Astrocyte (in vitro differentiated cells and primary cell): ENCODE measurements at regions not wholly inside any gene's neighbourhood (a gene's known extent, or its start where the extent isn't known, plus 50 kb on each side); places are given as distances from the start of the nearest gene placed in this dataset.
"Not testable (repeated sequence)": the region's sequence is repeated elsewhere in the genome, so short reads cannot be mapped to it uniquely, and the experiment has no call there.

Experiments used
- DNase-seq: peaks from one replicate; pipeline ENCODE4 v3.0.0-alpha.2; 2010; ENCODE audit warnings: low read depth
- FAIRE-seq: peaks from 2 replicates; lab custom pipeline; 2011; peaks lifted over from hg19 to GRCh38; lab: Jason Lieb, UNC
- H2AFZ ChIP-seq: 2 replicates; pipeline ENCODE4 v1.6.0; 2012; ENCODE audit warnings: low read depth, low read length, inconsistent platforms
- H3K27ac ChIP-seq: 2 replicates; pipeline ENCODE4 v1.5.1; 2011; ENCODE audit warnings: low read depth, low read length, inconsistent platforms
- H3K27me3 ChIP-seq: 2 replicates; pipeline ENCODE4 v1.6.0; 2011; ENCODE audit warnings: low read length, inconsistent platforms; ENCODE audit not compliant: insufficient read depth
- H3K36me3 ChIP-seq: 2 replicates; pipeline ENCODE4 v1.5.1; 2011; ENCODE audit warnings: low read length, inconsistent platforms; ENCODE audit not compliant: insufficient read depth
- H3K4me1 ChIP-seq: 2 replicates; pipeline ENCODE4 v1.5.1; 2011; ENCODE audit warnings: low read length, inconsistent platforms; ENCODE audit not compliant: insufficient read depth
- H3K4me2 ChIP-seq: 2 replicates; pipeline ENCODE4 v1.6.0; 2012; ENCODE audit warnings: low read length, inconsistent platforms
- H3K4me3 ChIP-seq: 2 replicates; pipeline ENCODE4 v1.5.1; 2011; ENCODE audit warnings: low read depth, mild to moderate bottlenecking, low read length, inconsistent platforms; ENCODE audit not compliant: insufficient read depth
- H3K79me2 ChIP-seq: 2 replicates; pipeline ENCODE4 v1.6.0; 2012; ENCODE audit warnings: mild to moderate bottlenecking, low read length, inconsistent platforms; ENCODE audit not compliant: insufficient read depth
- H3K9ac ChIP-seq: 2 replicates; pipeline ENCODE4 v1.6.0; 2012; ENCODE audit warnings: mild to moderate bottlenecking, low read length, inconsistent platforms
- H3K9me3 ChIP-seq: 2 replicates; pipeline ENCODE4 v1.5.1; 2012; ENCODE audit warnings: low read depth, mild to moderate bottlenecking, low read length, inconsistent platforms; ENCODE audit not compliant: insufficient read depth
- H4K20me1 ChIP-seq: 2 replicates; pipeline ENCODE4 v1.6.0; 2012; ENCODE audit warnings: low read length, inconsistent platforms; ENCODE audit not compliant: insufficient read depth
- H3K27ac Mint-ChIP-seq: one replicate; pipeline ENCODE4 v1.8.0; 2021; ENCODE audit warnings: mild to moderate bottlenecking, mixed read lengths; ENCODE audit not compliant: unreplicated experiment
- H3K27me3 Mint-ChIP-seq: one replicate; pipeline ENCODE4 v1.8.0; 2021; ENCODE audit warnings: low read depth, mixed read lengths; ENCODE audit not compliant: unreplicated experiment
- H3K36me3 Mint-ChIP-seq: one replicate; pipeline ENCODE4 v1.8.0; 2021; ENCODE audit warnings: low read depth, mixed read lengths; ENCODE audit not compliant: unreplicated experiment
- H3K4me1 Mint-ChIP-seq: one replicate; pipeline ENCODE4 v1.8.0; 2021; ENCODE audit warnings: low read depth, mixed read lengths; ENCODE audit not compliant: unreplicated experiment
- H3K4me3 Mint-ChIP-seq: one replicate; pipeline ENCODE4 v1.8.0; 2021; ENCODE audit warnings: mild to moderate bottlenecking, moderate library complexity, mixed read lengths; ENCODE audit not compliant: unreplicated experiment
- H3K9me3 Mint-ChIP-seq: one replicate; pipeline ENCODE4 v1.8.0; 2021; ENCODE audit warnings: mild to moderate bottlenecking, mixed read lengths; ENCODE audit not compliant: unreplicated experiment
- EZH2 ChIP-seq: IDR thresholded peaks from 2 replicates; pipeline ENCODE4 v1.6.1; 2012; ENCODE audit warnings: mild to moderate bottlenecking, low read length, inconsistent platforms; ENCODE audit not compliant: insufficient read depth
- TF ChIP-seq, protein P1 (sequence below): IDR thresholded peaks from 2 replicates; pipeline ENCODE4 v1.5.1; 2011; ENCODE audit warnings: low read depth, mild to moderate bottlenecking, inconsistent platforms, low read length, moderate library complexity; ENCODE audit not compliant: insufficient read depth

DNA sequence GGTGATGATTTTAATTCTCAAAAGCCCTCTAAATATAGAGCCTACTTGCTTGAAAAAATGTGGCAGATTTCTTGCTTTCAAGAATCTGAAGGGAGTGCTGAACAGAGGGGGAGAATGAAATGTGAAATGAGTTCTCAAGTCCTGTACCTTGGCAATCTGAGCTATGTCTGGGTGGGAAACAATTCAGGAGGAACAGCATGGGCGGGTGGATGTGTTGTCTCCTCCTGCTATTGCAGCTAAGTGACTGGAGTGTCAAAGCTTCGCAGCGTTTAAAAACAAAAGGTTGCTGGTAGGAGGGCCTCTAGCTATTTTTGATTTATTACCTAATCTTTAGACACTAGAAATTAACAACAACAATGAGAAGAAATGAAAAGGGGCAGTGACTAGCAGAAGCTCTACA, 102.5 kb upstream of the ARG1 start:
- no peak overlapping the region for H3K27ac ChIP-seq
- H3K36me3 ChIP-seq: no peaks in the 10 kb centered on the region
- H3K27me3 ChIP-seq: no peaks in the 10 kb centered on the region
- no peaks in the 10 kb centered on the region for H3K9me3 ChIP-seq
- no peak overlapping the region for H3K4me3 ChIP-seq
- Mint-ChIP-seq H3K4me1 (no peaks in the 10 kb centered on the region), H3K36me3 (peaks cover 2% of the 10 kb centered on the region), H3K4me3 (no peak overlapping the region), H3K27ac (no peak overlapping the region), H3K27me3 (no peaks in the 10 kb centered on the region), H3K9me3 (peaks cover 2% of the 10 kb centered on the region)
- no peaks in the 10 kb centered on the region for H3K79me2 ChIP-seq
- H3K4me1 ChIP-seq: no peaks in the 10 kb centered on the region
- DNase-seq (no peak), FAIRE-seq (no peak)
- H4K20me1 ChIP-seq: no peaks in the 10 kb centered on the region
- H3K4me2 ChIP-seq: no peak overlapping the region
- no peak overlapping the region for H3K9ac ChIP-seq
- TF ChIP-seq EZH2: no peak
- TF ChIP-seq, protein P1, sequence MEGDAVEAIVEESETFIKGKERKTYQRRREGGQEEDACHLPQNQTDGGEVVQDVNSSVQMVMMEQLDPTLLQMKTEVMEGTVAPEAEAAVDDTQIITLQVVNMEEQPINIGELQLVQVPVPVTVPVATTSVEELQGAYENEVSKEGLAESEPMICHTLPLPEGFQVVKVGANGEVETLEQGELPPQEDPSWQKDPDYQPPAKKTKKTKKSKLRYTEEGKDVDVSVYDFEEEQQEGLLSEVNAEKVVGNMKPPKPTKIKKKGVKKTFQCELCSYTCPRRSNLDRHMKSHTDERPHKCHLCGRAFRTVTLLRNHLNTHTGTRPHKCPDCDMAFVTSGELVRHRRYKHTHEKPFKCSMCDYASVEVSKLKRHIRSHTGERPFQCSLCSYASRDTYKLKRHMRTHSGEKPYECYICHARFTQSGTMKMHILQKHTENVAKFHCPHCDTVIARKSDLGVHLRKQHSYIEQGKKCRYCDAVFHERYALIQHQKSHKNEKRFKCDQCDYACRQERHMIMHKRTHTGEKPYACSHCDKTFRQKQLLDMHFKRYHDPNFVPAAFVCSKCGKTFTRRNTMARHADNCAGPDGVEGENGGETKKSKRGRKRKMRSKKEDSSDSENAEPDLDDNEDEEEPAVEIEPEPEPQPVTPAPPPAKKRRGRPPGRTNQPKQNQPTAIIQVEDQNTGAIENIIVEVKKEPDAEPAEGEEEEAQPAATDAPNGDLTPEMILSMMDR: no peak
- H2AFZ ChIP-seq: no peak overlapping the region

DNA sequence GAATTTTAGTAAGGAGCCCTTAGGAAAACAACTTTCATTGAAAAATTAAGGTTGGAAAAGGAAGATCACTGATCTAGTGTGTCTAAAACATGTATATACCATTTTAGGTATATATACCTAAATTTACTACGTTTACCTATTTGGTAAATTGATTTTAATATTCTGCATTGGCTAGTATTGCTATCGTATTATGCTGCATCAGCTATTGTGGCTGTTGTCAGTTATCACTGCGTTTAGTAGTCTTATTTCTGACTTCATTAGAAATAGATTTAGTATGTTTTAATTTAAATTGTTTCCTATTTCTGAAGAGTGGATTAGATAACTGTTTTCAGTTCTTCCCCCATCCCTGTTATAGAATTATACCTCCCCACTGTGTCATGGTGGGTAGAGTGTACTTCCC, 101.7 kb upstream of the ARG1 start:
- H3K4me3 ChIP-seq: no peak overlapping the region
- no peak overlapping the region for H2AFZ ChIP-seq
- H3K4me1 ChIP-seq: no peaks in the 10 kb centered on the region
- DNase-seq (no peak), FAIRE-seq (no peak)
- no peaks in the 10 kb centered on the region for H3K36me3 ChIP-seq
- no peaks in the 10 kb centered on the region for H3K27me3 ChIP-seq
- no peaks in the 10 kb centered on the region for H3K9me3 ChIP-seq
- Mint-ChIP-seq H3K9me3 (peaks cover 2% of the 10 kb centered on the region), H3K4me1 (no peaks in the 10 kb centered on the region), H3K36me3 (peaks cover 2% of the 10 kb centered on the region), H3K27me3 (no peaks in the 10 kb centered on the region), H3K4me3 (no peak overlapping the region), H3K27ac (no peak overlapping the region)
- no peak overlapping the region for H3K27ac ChIP-seq
- TF ChIP-seq, protein P1: no peak
- no peak for TF ChIP-seq EZH2
- H3K79me2 ChIP-seq: no peaks in the 10 kb centered on the region
- no peak overlapping the region for H3K4me2 ChIP-seq
- no peaks in the 10 kb centered on the region for H4K20me1 ChIP-seq
- H3K9ac ChIP-seq: no peak overlapping the region

DNA sequence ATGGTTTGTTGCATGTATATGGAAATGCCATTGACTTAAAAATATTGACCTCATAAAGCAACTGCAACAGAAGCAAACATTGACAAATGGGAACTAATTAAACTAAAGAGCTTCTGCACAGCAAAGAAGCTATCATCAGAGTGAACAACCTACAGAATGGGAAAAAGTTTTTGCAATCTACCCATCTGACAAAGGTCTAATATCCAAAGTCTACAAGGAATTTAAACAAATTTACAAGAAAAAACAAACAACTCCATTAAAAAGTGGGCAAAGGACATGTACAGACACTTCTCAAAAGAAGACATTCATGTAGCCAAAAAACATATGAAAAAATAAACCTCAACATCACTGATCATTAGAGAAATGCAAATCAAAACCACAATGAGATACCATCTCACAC, 99.7 kb upstream of the ARG1 start:
- not testable (repeated sequence) for H3K4me3 ChIP-seq, H3K9ac ChIP-seq, H3K27ac Mint-ChIP-seq, H3K4me2 ChIP-seq, H3K4me1 Mint-ChIP-seq, H3K36me3 Mint-ChIP-seq, FAIRE-seq, DNase-seq, H4K20me1 ChIP-seq, H3K9me3 ChIP-seq, H3K27me3 ChIP-seq, H3K4me3 Mint-ChIP-seq, H3K79me2 ChIP-seq, H3K4me1 ChIP-seq, H2AFZ ChIP-seq, H3K36me3 ChIP-seq, H3K27ac ChIP-seq, H3K9me3 Mint-ChIP-seq, H3K27me3 Mint-ChIP-seq
